ENCODE measurements at regions not wholly inside any gene's neighbourhood (a gene's known extent, or its start where the extent isn't known, plus 50 kb on each side); places are given as distances from the start of the nearest gene placed in this dataset.

DNA sequence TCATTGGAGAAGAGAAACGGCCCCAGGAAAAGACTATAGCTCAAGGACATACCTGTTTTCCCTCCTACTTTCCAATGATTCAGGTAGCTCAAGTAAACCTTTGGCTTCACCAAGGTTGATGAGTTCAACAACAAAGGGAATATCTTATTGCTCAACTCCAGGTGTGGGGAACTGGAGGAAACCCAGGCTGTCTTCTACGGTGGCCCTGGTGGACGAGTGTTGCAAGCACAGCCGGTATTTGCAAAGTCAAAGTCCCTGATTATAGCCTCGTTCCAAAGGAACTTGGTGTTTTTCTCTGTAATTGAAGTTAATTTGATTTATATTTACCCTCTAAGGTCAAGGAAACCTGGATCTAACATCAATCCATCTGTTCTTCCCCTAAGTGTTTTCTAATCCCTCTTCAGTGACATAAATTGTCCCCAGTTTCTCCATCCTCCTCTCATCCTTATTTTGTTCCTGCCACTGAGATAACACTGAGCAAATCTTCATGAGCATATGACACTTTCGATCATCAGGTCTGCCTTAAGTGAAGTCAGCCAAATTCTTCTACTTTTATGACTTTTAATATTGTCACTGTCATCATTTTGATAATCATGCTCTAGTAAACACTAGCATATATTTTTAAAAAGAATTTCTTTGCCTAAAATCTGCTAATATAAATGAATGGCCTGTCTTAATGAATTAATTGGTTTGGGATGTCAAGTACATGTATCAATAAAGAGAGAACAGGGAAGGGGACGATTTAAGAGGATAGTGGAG lies 174.6 kb upstream of the TBX3 start:
- TF ChIP-seq CEBPB (IDR thresholded peaks at IDR 0.05): no peak
- no peak for TF ChIP-seq MAX (IDR thresholded peaks at IDR 0.05)
- TF ChIP-seq EGR1 (IDR thresholded peaks at IDR 0.05): no peak
- no peak for TF ChIP-seq RAD21 (IDR thresholded peaks at IDR 0.05; ENCODE audit: low read depth)
- no peak for TF ChIP-seq TAF1 (IDR thresholded peaks at IDR 0.05; ENCODE audit: low read depth)
- no peak for TF ChIP-seq FOXM1 (IDR thresholded peaks at IDR 0.05; ENCODE audit: borderline replicate concordance, low read depth)
- TF ChIP-seq YY1 (IDR thresholded peaks at IDR 0.05; ENCODE audit: low read depth): no peak
- no peak for TF ChIP-seq NFIC (IDR thresholded peaks at IDR 0.05)
- no peak for TF ChIP-seq REST (IDR thresholded peaks at IDR 0.05; ENCODE audit: low read depth)
- TF ChIP-seq, protein P1, sequence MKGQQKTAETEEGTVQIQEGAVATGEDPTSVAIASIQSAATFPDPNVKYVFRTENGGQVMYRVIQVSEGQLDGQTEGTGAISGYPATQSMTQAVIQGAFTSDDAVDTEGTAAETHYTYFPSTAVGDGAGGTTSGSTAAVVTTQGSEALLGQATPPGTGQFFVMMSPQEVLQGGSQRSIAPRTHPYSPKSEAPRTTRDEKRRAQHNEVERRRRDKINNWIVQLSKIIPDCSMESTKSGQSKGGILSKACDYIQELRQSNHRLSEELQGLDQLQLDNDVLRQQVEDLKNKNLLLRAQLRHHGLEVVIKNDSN (IDR thresholded peaks at IDR 0.05): no peak

- TF ChIP-seq REST (IDR thresholded peaks at IDR 0.05; ENCODE audit: low read depth): no peak
- no peak for TF ChIP-seq MAX (IDR thresholded peaks at IDR 0.05)
- TF ChIP-seq ZBTB7A (IDR thresholded peaks at IDR 0.05; ENCODE audit: low read depth): no peak
- TF ChIP-seq RAD21 (IDR thresholded peaks at IDR 0.05; ENCODE audit: low read depth): no peak
- TF ChIP-seq, protein P1 (IDR thresholded peaks at IDR 0.05): no peak
- no peak for TF ChIP-seq TCF12 (IDR thresholded peaks at IDR 0.05; ENCODE audit: low read depth)
- no peak for TF ChIP-seq EGR1 (IDR thresholded peaks at IDR 0.05)
- no peak for TF ChIP-seq CREB1 (IDR thresholded peaks at IDR 0.05; ENCODE audit: low read depth)
- no peak for TF ChIP-seq YY1 (IDR thresholded peaks at IDR 0.05; ENCODE audit: low read depth)
- TF ChIP-seq NFIC (IDR thresholded peaks at IDR 0.05): no peak
Measured at GRCh38 chr12:114855678-114856077, 171.7 kb upstream of the TBX3 start.

GRCh38 chr12:114852976-114853529 lies 169.1 kb upstream of the TBX3 start:
- no peak for TF ChIP-seq TEAD4 (IDR thresholded peaks at IDR 0.05)
- TF ChIP-seq MAX (IDR thresholded peaks at IDR 0.05): no peak
- no peak for TF ChIP-seq CREB1 (IDR thresholded peaks at IDR 0.05; ENCODE audit: low read depth)
- no peak for TF ChIP-seq RAD21 (IDR thresholded peaks at IDR 0.05; ENCODE audit: low read depth)
- TF ChIP-seq FOXM1 (IDR thresholded peaks at IDR 0.05; ENCODE audit: borderline replicate concordance, low read depth): no peak
- TF ChIP-seq ZBTB7A (IDR thresholded peaks at IDR 0.05; ENCODE audit: low read depth): no peak
- TF ChIP-seq EP300 (IDR thresholded peaks at IDR 0.05; ENCODE audit: borderline replicate concordance): no peak
- no peak for TF ChIP-seq TCF12 (IDR thresholded peaks at IDR 0.05; ENCODE audit: low read depth)
- TF ChIP-seq, protein P1 (IDR thresholded peaks at IDR 0.05): no peak
- no peak for TF ChIP-seq NFIC (IDR thresholded peaks at IDR 0.05)
- no peak for TF ChIP-seq CEBPB (IDR thresholded peaks at IDR 0.05)
- no peak for TF ChIP-seq YY1 (IDR thresholded peaks at IDR 0.05; ENCODE audit: low read depth)
- no peak for TF ChIP-seq TAF1 (IDR thresholded peaks at IDR 0.05; ENCODE audit: low read depth)
- no peak for TF ChIP-seq EGR1 (IDR thresholded peaks at IDR 0.05)
- TF ChIP-seq REST (IDR thresholded peaks at IDR 0.05; ENCODE audit: low read depth): no peak
